Psoas muscle (tissue), 7 donors: ENCODE measurements at regions not wholly inside any gene's neighbourhood (a gene's known extent, or its start where the extent isn't known, plus 50 kb on each side); places are given as distances from the start of the nearest gene placed in this dataset.

Experiments used
- ATAC-seq, 4 donors: fragments of 200-7000 bp; cut with Tn5 transposase; one replicate each; pipeline ENCODE4 v1.9.1; 2020; ENCODE audit warnings: moderate library complexity in 3 of 4, mild to moderate bottlenecking in 2 of 4
- DNase-seq, 2 donors: peaks; one replicate each; pipeline ENCODE4 v3.0.0-alpha.2; 2020
- H3K27ac ChIP-seq: fragments of 200-600 bp; one replicate; pipeline ENCODE4 v1.8.0; 2022
- H3K27me3 ChIP-seq, 3 donors: fragments of 200-600 bp in 1 of 3; one replicate each; pipeline versions ENCODE4 v1.6.1 to v1.8.0; 2013 to 2022; ENCODE audit warnings: low read length in 2 of 3, mild to moderate bottlenecking in 2 of 3, moderate library complexity in 1 of 3; ENCODE audit not compliant: insufficient read depth in 3 of 3
- H3K36me3 ChIP-seq, 2 donors: fragments of 200-600 bp in 1 of 2; one replicate each; pipeline versions ENCODE4 v1.6.1 to v1.8.0; 2013 to 2022; ENCODE audit warnings: low read depth in 1 of 2, mild to moderate bottlenecking in 1 of 2, moderate library complexity in 1 of 2; ENCODE audit not compliant: insufficient read depth in 1 of 2
- H3K4me1 ChIP-seq: fragments of 200-600 bp; one replicate; pipeline ENCODE4 v1.8.0; 2022
- H3K4me3 ChIP-seq: fragments of 200-600 bp; one replicate; pipeline ENCODE4 v1.8.0; 2022; ENCODE audit warnings: mild to moderate bottlenecking
- H3K9me3 ChIP-seq: fragments of 200-600 bp; one replicate; pipeline ENCODE4 v1.8.0; 2022
- CTCF ChIP-seq: fragments of 200-600 bp; IDR thresholded peaks from one replicate; pipeline ENCODE4 v1.8.0; 2022; ENCODE audit warnings: antibody characterized with exemption
- WGBS, 3 donors: extraction: QIAGEN DNeasy Blood & Tissue Kit; methylation state at CpG; one replicate each; pipeline versions ENCODE4 v1.1.6 to v1.1.7; 2013; 5-methylcytosine and 5-hydroxymethylcytosine counted together
- intact Hi-C, 2 donors: fragments of 100-400 bp; cut with DNase I; formaldehyde crosslinking; loops; one replicate each; pipeline versions ENCODE4 v1.11.0 to v1.14.2; 2022
- donor health status: healthy with polysubstance abuse.
- donor health status: DM: no; HTN: no; CAD: no; lungs with moderate emphysema.
- donor health status: Bipolar disorder and iron deficiency.
- donor health status: healthy.
- donor health status: DM: yes; HTN: yes; CAD: no.
- donor health status: DM: no; HTN: no; CAD: no.
- donor health status: DM: yes; HTN: yes; CAD: no.

- no peak overlapping the region for H3K4me3 ChIP-seq
- no peaks in the 10 kb centered on the region for H3K27me3 ChIP-seq
- 60 to 76% (median 69%) methylated on average over 6 of the region's 6 CpGs for WGBS, 3 donors
- no peaks in the 10 kb centered on the region for H3K36me3 ChIP-seq
- no peak for ATAC-seq
- H3K27ac ChIP-seq: no peak overlapping the region
- H3K4me1 ChIP-seq: no peaks in the 10 kb centered on the region
- intact Hi-C loops: no loop called here
- TF ChIP-seq CTCF: no peak
- no peak for DNase-seq
- H3K9me3 ChIP-seq: no peaks in the 10 kb centered on the region
Measured at GRCh38 chr13:22967669-22968068, 213.1 kb upstream of the SGCG start.

- 75 to 78% (median 77%) methylated on average over 3 of the region's 3 CpGs for WGBS, 3 donors
- Histone ChIP-seq H3K36me3 (no peaks in the 10 kb centered on the region), H3K27ac (no peak overlapping the region), H3K4me1 (no peaks in the 10 kb centered on the region), H3K9me3 (no peaks in the 10 kb centered on the region), H3K4me3 (no peak overlapping the region), H3K27me3 (peaks cover 0 to 6% (median 3%) of the 10 kb centered on the region in 3 donors)
- ATAC-seq (no peak), DNase-seq (no peak)
- intact Hi-C loops: no loop called here
- no peak for TF ChIP-seq CTCF
Measured at GRCh38 chr13:22979952-22980351, 200.8 kb upstream of the SGCG start.

GRCh38 chr13:22980936-22981335, 199.8 kb upstream of the SGCG start:
- Histone ChIP-seq H3K4me3 (no peak overlapping the region), H3K4me1 (no peaks in the 10 kb centered on the region), H3K27me3 (peaks cover 0 to 6% (median 3%) of the 10 kb centered on the region in 3 donors), H3K9me3 (no peaks in the 10 kb centered on the region), H3K36me3 (no peaks in the 10 kb centered on the region), H3K27ac (no peak overlapping the region)
- ATAC-seq (no peak), DNase-seq (no peak)
- WGBS, 3 donors: 76 to 90% (median 88%) methylated on average over 2 of the region's 2 CpGs
- no peak for TF ChIP-seq CTCF
- intact Hi-C loops: no loop called here

- TF ChIP-seq CTCF: no peak
- intact Hi-C loops: no loop called here
- no peak for ATAC-seq
Measured at GRCh38 chr13:22993148-22993547, 187.6 kb upstream of the SGCG start.

GRCh38 chr13:23003446-23003845, 177.3 kb upstream of the SGCG start:
- WGBS, 3 donors: 62 to 65% (median 65%) methylated on average over 2 of the region's 2 CpGs
- DNase-seq: no peak
- Histone ChIP-seq H3K9me3 (no peaks in the 10 kb centered on the region), H3K36me3 (no peaks in the 10 kb centered on the region), H3K4me3 (no peak overlapping the region), H3K4me1 (no peaks in the 10 kb centered on the region), H3K27ac (no peak overlapping the region), H3K27me3 (no peaks in the 10 kb centered on the region)
- no peak for TF ChIP-seq CTCF
- ATAC-seq: no peak
- intact Hi-C loops: no loop called here

More at GRCh38 chr13:22993148-22993547, 187.6 kb upstream of the SGCG start:
- Histone ChIP-seq H3K9me3 (no peaks in the 10 kb centered on the region), H3K27ac (no peak overlapping the region), H3K27me3 (peaks cover 0 to 4% (median 0%) of the 10 kb centered on the region in 3 donors), H3K4me1 (no peaks in the 10 kb centered on the region), H3K4me3 (no peak overlapping the region), H3K36me3 (no peaks in the 10 kb centered on the region)
- DNase-seq: no peak
- 16 to 24% (median 17%) methylated on average over 1 of the region's 1 CpG for WGBS, 3 donors
